DND-41 (cell line): ENCODE measurements at regions not wholly inside any gene's neighbourhood (a gene's known extent, or its start where the extent isn't known, plus 50 kb on each side); places are given as distances from the start of the nearest gene placed in this dataset.

Experiments
- EZH2 ChIP-seq: IDR thresholded peaks from 3 replicates; pipeline ENCODE4 v1.6.1; 2012; ENCODE audit warnings: borderline replicate concordance, low read depth, mild to moderate bottlenecking, moderate library complexity, low read length, inconsistent platforms; ENCODE audit not compliant: severe bottlenecking
- TF ChIP-seq, protein P1 (sequence below): IDR thresholded peaks from 2 replicates; pipeline ENCODE4 v1.5.1; 2012; ENCODE audit warnings: borderline replicate concordance, low read length, moderate library complexity, mild to moderate bottlenecking; ENCODE audit not compliant: poor library complexity, severe bottlenecking; ENCODE audit errors: extremely low read depth

GRCh38 chr4:114156371-114156770 is 176.9 kb upstream of the ARSJ start:
- TF ChIP-seq, protein P1, sequence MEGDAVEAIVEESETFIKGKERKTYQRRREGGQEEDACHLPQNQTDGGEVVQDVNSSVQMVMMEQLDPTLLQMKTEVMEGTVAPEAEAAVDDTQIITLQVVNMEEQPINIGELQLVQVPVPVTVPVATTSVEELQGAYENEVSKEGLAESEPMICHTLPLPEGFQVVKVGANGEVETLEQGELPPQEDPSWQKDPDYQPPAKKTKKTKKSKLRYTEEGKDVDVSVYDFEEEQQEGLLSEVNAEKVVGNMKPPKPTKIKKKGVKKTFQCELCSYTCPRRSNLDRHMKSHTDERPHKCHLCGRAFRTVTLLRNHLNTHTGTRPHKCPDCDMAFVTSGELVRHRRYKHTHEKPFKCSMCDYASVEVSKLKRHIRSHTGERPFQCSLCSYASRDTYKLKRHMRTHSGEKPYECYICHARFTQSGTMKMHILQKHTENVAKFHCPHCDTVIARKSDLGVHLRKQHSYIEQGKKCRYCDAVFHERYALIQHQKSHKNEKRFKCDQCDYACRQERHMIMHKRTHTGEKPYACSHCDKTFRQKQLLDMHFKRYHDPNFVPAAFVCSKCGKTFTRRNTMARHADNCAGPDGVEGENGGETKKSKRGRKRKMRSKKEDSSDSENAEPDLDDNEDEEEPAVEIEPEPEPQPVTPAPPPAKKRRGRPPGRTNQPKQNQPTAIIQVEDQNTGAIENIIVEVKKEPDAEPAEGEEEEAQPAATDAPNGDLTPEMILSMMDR: no peak
- TF ChIP-seq EZH2: no peak
